GM12891 (cell line): ENCODE measurements at regions not wholly inside any gene's neighbourhood (a gene's known extent, or its start where the extent isn't known, plus 50 kb on each side); places are given as distances from the start of the nearest gene placed in this dataset.

ENCODE experiments used
- PAX5 ChIP-seq: IDR thresholded peaks from 2 replicates; pipeline ENCODE4 v1.6.1; 2011; ENCODE audit warnings: low read length, moderate library complexity, mild to moderate bottlenecking; ENCODE audit not compliant: insufficient read depth, severe bottlenecking
- POLR2A ChIP-seq: IDR thresholded peaks from 2 replicates; pipeline ENCODE4 v1.6.1; 2011; ENCODE audit warnings: low read depth, low read length, control low read depth
- POLR2AphosphoS5 ChIP-seq: IDR thresholded peaks from 2 replicates; pipeline ENCODE4 v1.6.1; 2011; ENCODE audit warnings: low read depth, low read length, control low read depth
- SPI1 ChIP-seq: IDR thresholded peaks from 2 replicates; pipeline ENCODE4 v1.6.1; 2011; ENCODE audit warnings: low read depth, low read length, control low read depth
- TAF1 ChIP-seq: IDR thresholded peaks from 2 replicates; pipeline ENCODE4 v1.6.1; 2011; ENCODE audit warnings: low read depth, low read length, control low read depth

- TF ChIP-seq POLR2A, result no peak
- no peak for TF ChIP-seq POLR2AphosphoS5
- no peak for TF ChIP-seq TAF1
- TF ChIP-seq SPI1, result no peak
- TF ChIP-seq PAX5, result no peak
Observed at GRCh38 chr11:134911514-134912180, 499.6 kb upstream of the B3GAT1 start.
